GM19240 (cell line): ENCODE measurements at regions not wholly inside any gene's neighbourhood (a gene's known extent, or its start where the extent isn't known, plus 50 kb on each side); places are given as distances from the start of the nearest gene placed in this dataset.
"Not testable (repeated sequence)": the region's sequence is repeated elsewhere in the genome, so short reads cannot be mapped to it uniquely, and the experiment has no call there.

Experiments used
- DNase-seq: peaks from one replicate; pipeline ENCODE4 v3.0.0; 2011; ENCODE audit warnings: low spot score; ENCODE audit not compliant: insufficient read length

GRCh38 chr6:165847407-165848085, 184.5 kb upstream of the PDE10A start:
- no peak for DNase-seq

- no peak for DNase-seq
Observed at GRCh38 chr6:165846123-165846966, 183.3 kb upstream of the PDE10A start.

- no peak for DNase-seq
Observed at GRCh38 chr6:165845493-165845892, 182.5 kb upstream of the PDE10A start.

- DNase-seq, result no peak
Observed at GRCh38 chr6:165844801-165845364, 181.8 kb upstream of the PDE10A start.

- no peak for DNase-seq
Observed at GRCh38 chr6:165844232-165844631, 181.2 kb upstream of the PDE10A start.

GRCh38 chr6:165843568-165844113, 180.6 kb upstream of the PDE10A start:
- no peak for DNase-seq

GRCh38 chr6:165843121-165843520, 180.1 kb upstream of the PDE10A start:
- DNase-seq, result no peak

- no peak for DNase-seq
Observed at GRCh38 chr6:165842281-165842936, 179.4 kb upstream of the PDE10A start.

GRCh38 chr6:165841153-165841558, 178.1 kb upstream of the PDE10A start:
- DNase-seq, result no peak

- no peak for DNase-seq
Observed at GRCh38 chr6:165837948-165838745, 175.1 kb upstream of the PDE10A start.

GRCh38 chr6:165836648-165837047, 173.6 kb upstream of the PDE10A start:
- not testable (repeated sequence) for DNase-seq

GRCh38 chr6:165835410-165835851, 172.4 kb upstream of the PDE10A start:
- no peak for DNase-seq

GRCh38 chr6:165834613-165835259, 171.7 kb upstream of the PDE10A start:
- DNase-seq, result no peak

- DNase-seq, result no peak
Observed at GRCh38 chr6:165833355-165833754, 170.3 kb upstream of the PDE10A start.

GRCh38 chr6:165831812-165832510, 168.9 kb upstream of the PDE10A start:
- DNase-seq, result no peak

GRCh38 chr6:165830761-165831160, 167.7 kb upstream of the PDE10A start:
- DNase-seq, result no peak

GRCh38 chr6:165829376-165829775, 166.3 kb upstream of the PDE10A start:
- no peak for DNase-seq

- no peak for DNase-seq
Observed at GRCh38 chr6:165827190-165827518, 164.1 kb upstream of the PDE10A start.

GRCh38 chr6:165826487-165827189, 163.6 kb upstream of the PDE10A start:
- no peak for DNase-seq
